ENCODE measurements at regions not wholly inside any gene's neighbourhood (a gene's known extent, or its start where the extent isn't known, plus 50 kb on each side); places are given as distances from the start of the nearest gene placed in this dataset.

GRCh38 chr18:64210401-64210949, 61.6 kb upstream of the LINC00305 start:
- TF ChIP-seq CTCF (IDR thresholded peaks at IDR 0.05; ENCODE audit: borderline replicate concordance, insufficient read depth, low read depth, low read length): no peak
- no peak overlapping the region for H3K4me3 ChIP-seq (ENCODE audit: low read depth, low read length)

- no peak overlapping the region for H3K4me3 ChIP-seq (ENCODE audit: low read depth, low read length)
- no peak for TF ChIP-seq CTCF (IDR thresholded peaks at IDR 0.05; ENCODE audit: borderline replicate concordance, insufficient read depth, low read depth, low read length)
Observed at GRCh38 chr18:64208516-64208915, 59.6 kb upstream of the LINC00305 start.

DNA sequence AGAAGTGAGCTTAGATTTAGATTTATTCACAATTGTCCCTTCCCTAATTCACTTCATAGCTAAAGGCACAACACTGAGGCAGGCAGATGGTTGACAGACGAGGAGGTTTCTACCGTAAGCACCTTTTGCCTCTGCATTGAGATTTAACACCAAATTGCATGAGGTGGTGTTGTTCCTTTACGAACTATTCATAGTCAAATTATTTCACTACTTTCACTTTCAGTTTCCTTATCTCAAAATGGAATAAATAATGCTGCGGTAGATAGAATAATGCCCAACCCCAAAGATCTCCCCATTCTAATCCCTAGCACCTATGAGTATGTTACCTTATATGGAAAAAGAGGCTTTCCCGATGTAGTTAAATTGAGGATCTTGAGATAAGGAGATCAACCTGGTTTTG, 58.9 kb upstream of the LINC00305 start:
- H3K4me3 ChIP-seq (ENCODE audit: low read depth, low read length): no peak overlapping the region
- no peak for TF ChIP-seq CTCF (IDR thresholded peaks at IDR 0.05; ENCODE audit: borderline replicate concordance, insufficient read depth, low read depth, low read length)

GRCh38 chr18:64203295-64203694, 54.4 kb upstream of the LINC00305 start:
- H3K4me3 ChIP-seq (ENCODE audit: low read depth, low read length): no peak overlapping the region
- no peak for TF ChIP-seq CTCF (IDR thresholded peaks at IDR 0.05; ENCODE audit: borderline replicate concordance, insufficient read depth, low read depth, low read length)

DNA sequence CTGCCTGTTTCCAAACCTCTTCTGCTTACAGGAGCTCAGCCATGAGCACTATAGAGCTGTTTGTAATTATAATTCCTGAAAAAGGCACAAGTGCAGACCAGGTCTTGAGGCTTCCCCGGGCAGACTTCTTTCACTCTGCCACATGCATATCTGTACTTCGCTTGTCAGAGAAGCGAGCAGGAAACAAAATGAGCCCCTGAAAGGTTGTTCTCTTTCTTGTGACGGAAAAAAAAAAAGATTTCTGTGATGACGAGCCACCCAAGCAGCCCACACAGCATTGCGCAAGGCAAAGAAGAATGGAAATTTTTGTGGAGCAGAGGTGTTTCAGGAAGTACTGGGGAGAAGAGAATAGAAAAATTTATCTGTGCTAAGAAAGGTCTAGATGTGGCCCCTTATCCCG, 54.0 kb upstream of the LINC00305 start:
- no peak overlapping the region for H3K4me3 ChIP-seq (ENCODE audit: low read depth, low read length)
- no peak for TF ChIP-seq CTCF (IDR thresholded peaks at IDR 0.05; ENCODE audit: borderline replicate concordance, insufficient read depth, low read depth, low read length)

DNA sequence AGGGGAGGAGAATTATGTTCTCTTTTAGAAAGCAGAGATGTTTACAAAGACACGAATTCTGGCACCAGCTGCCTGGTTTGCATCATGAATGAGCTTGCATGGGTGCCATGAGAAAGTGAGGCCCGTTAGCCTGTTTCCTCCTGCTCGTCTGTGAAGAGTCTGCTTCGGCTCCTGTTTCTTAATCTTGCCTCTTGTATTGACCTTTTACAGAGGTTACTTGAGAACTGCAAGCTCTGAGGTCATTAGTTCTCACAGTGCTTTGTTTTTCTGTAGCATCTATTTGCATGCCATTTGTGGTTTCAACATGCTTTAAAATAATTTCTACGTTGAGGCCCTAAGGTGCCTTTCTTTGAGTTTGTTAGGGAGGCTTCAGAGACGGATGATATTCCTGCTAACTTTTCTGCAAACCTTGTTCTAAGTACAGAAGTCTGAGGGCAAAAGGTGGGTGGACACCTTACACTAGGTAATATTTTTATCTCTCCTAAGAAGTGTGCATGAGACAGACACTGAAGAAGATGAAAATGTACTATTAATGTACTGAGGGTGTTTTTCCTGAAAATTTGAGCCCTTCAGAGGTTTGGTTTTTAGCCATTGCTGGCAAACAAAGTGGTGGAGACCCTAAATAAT, 53.4 kb upstream of the LINC00305 start:
- no peak overlapping the region for H3K4me3 ChIP-seq (ENCODE audit: low read depth, low read length)
- no peak for TF ChIP-seq CTCF (IDR thresholded peaks at IDR 0.05; ENCODE audit: borderline replicate concordance, insufficient read depth, low read depth, low read length)

GRCh38 chr18:64201781-64202180, 52.9 kb upstream of the LINC00305 start:
- no peak overlapping the region for H3K4me3 ChIP-seq (ENCODE audit: low read depth, low read length)
- TF ChIP-seq CTCF (IDR thresholded peaks at IDR 0.05; ENCODE audit: borderline replicate concordance, insufficient read depth, low read depth, low read length): no peak

Measured in GM12875 (cell line).